H9 (cell line): ENCODE measurements at regions not wholly inside any gene's neighbourhood (a gene's known extent, or its start where the extent isn't known, plus 50 kb on each side); places are given as distances from the start of the nearest gene placed in this dataset.
"Not testable (repeated sequence)": the region's sequence is repeated elsewhere in the genome, so short reads cannot be mapped to it uniquely, and the experiment has no call there.

Source experiments
- DNase-seq: peaks from one replicate; pipeline ENCODE4 v3.0.0-alpha.2; 2017
- H2AFZ ChIP-seq: one replicate; pipeline ENCODE4 v1.6.1; 2013; ENCODE audit warnings: mild to moderate bottlenecking, low read length, control low read depth, moderate library complexity
- H2AK5ac ChIP-seq: 2 replicates; pipeline ENCODE4 v1.6.1; 2013; ENCODE audit warnings: low read length, control low read depth, mixed read lengths; ENCODE audit not compliant: insufficient read length
- H2BK120ac ChIP-seq: one replicate; pipeline ENCODE4 v1.6.1; 2013; ENCODE audit warnings: low read depth, mild to moderate bottlenecking, low read length, control low read depth, inconsistent platforms; ENCODE audit not compliant: poor library complexity, severe bottlenecking
- H2BK12ac ChIP-seq: 2 replicates; pipeline ENCODE4 v1.6.1; 2013; ENCODE audit warnings: low read length, control low read depth, mixed read lengths, low read depth; ENCODE audit not compliant: insufficient read length
- H2BK15ac ChIP-seq: 2 replicates; pipeline ENCODE4 v1.6.1; 2013; ENCODE audit warnings: low read depth, low read length, control low read depth
- H2BK20ac ChIP-seq: one replicate; pipeline ENCODE4 v1.6.1; 2013; ENCODE audit warnings: low read depth, mild to moderate bottlenecking, low read length, control low read depth, inconsistent platforms; ENCODE audit not compliant: poor library complexity, severe bottlenecking
- H2BK5ac ChIP-seq: 2 replicates; pipeline ENCODE4 v1.6.1; 2013; ENCODE audit warnings: low read length, control low read depth, mixed read lengths; ENCODE audit not compliant: insufficient read length
- H3K14ac ChIP-seq: 2 replicates; pipeline ENCODE4 v1.6.1; 2013; ENCODE audit warnings: low read length, control low read depth; ENCODE audit not compliant: insufficient read depth
- H3K18ac ChIP-seq: 2 replicates; pipeline ENCODE4 v1.6.1; 2013; ENCODE audit warnings: low read depth, mild to moderate bottlenecking, mixed read lengths, low read length, control low read depth; ENCODE audit not compliant: insufficient read length
- H3K23ac ChIP-seq: 2 replicates; pipeline ENCODE4 v1.6.1; 2013; ENCODE audit warnings: low read length, control low read depth, mixed read lengths, low read depth; ENCODE audit not compliant: insufficient read length
- H3K23me2 ChIP-seq: 2 replicates; pipeline ENCODE4 v1.6.1; 2013; ENCODE audit warnings: low read depth, mild to moderate bottlenecking, mixed read lengths, low read length, control low read depth; ENCODE audit not compliant: insufficient read length, poor library complexity, severe bottlenecking
- H3K27ac ChIP-seq: 2 replicates; pipeline ENCODE4 v1.5.1; 2013; ENCODE audit warnings: low read length, control low read depth, mixed read lengths, low read depth; ENCODE audit not compliant: insufficient read length
- H3K27me3 ChIP-seq: 2 replicates; pipeline ENCODE4 v1.6.1; 2013; ENCODE audit warnings: low read length, control low read depth, inconsistent platforms; ENCODE audit not compliant: insufficient read depth
- H3K4ac ChIP-seq: 2 replicates; pipeline ENCODE4 v1.6.1; 2013; ENCODE audit warnings: low read depth, mild to moderate bottlenecking, control low read depth, inconsistent platforms, low read length, moderate library complexity
- H3K4me1 ChIP-seq: 2 replicates; pipeline ENCODE4 v1.6.1; 2013; ENCODE audit warnings: low read length, control low read depth, inconsistent platforms; ENCODE audit not compliant: insufficient read depth
- H3K4me2 ChIP-seq: 2 replicates; pipeline ENCODE4 v1.6.1; 2013; ENCODE audit warnings: low read length, control low read depth, mixed read lengths; ENCODE audit not compliant: insufficient read length, insufficient read depth
- H3K56ac ChIP-seq: 2 replicates; pipeline ENCODE4 v1.6.1; 2013; ENCODE audit warnings: low read depth, mild to moderate bottlenecking, mixed read lengths, low read length, control low read depth; ENCODE audit not compliant: insufficient read length
- H3K79me1 ChIP-seq: 2 replicates; pipeline ENCODE4 v1.6.1; 2013; ENCODE audit warnings: low read depth, mild to moderate bottlenecking, moderate library complexity, low read length, control low read depth, inconsistent platforms; ENCODE audit not compliant: insufficient read depth, poor library complexity, severe bottlenecking
- H3K79me2 ChIP-seq: 2 replicates; pipeline ENCODE4 v1.6.1; 2013; ENCODE audit warnings: low read length, control low read depth, inconsistent platforms; ENCODE audit not compliant: insufficient read depth
- H3K9ac ChIP-seq: 2 replicates; pipeline ENCODE4 v1.6.1; 2013; ENCODE audit warnings: low read length, control low read depth, mixed read lengths; ENCODE audit not compliant: insufficient read length; ENCODE audit errors: extremely low read depth
- H3K9me3 ChIP-seq: one replicate; pipeline ENCODE4 v1.6.1; 2013; ENCODE audit warnings: low read depth, low read length, inconsistent platforms; ENCODE audit not compliant: control insufficient read depth
- H3T11ph ChIP-seq: one replicate; pipeline ENCODE4 v1.6.1; 2013; ENCODE audit warnings: mild to moderate bottlenecking, low read length, control low read depth, inconsistent platforms
- H4K20me1 ChIP-seq: one replicate; pipeline ENCODE4 v1.6.1; 2013; ENCODE audit not compliant: control insufficient read depth, insufficient read length, insufficient read depth
- H4K5ac ChIP-seq: 2 replicates; pipeline ENCODE4 v1.6.1; 2013; ENCODE audit warnings: low read depth, mild to moderate bottlenecking, mixed read lengths, low read length, control low read depth; ENCODE audit not compliant: insufficient read length
- H4K8ac ChIP-seq: replicated peaks from 2 replicates; pipeline ENCODE4 v1.6.1; 2013; ENCODE audit warnings: low read length, control low read depth, mixed read lengths, low read depth; ENCODE audit not compliant: insufficient read length
- H4K91ac ChIP-seq: 2 replicates; pipeline ENCODE4 v1.6.1; 2013; ENCODE audit warnings: low read depth, mild to moderate bottlenecking, moderate library complexity, mixed read lengths, low read length, control low read depth; ENCODE audit not compliant: insufficient read length
- H3K27ac Mint-ChIP-seq, 3 experiments: 2 replicates in 2 of 3; 3 replicates in 1 of 3; pipeline ENCODE4 v1.8.0; 2020 to 2021; ENCODE audit warnings: mixed read lengths in 3 of 3, mild to moderate bottlenecking in 1 of 3, moderate library complexity in 1 of 3
- H3K27me3 Mint-ChIP-seq: 2 replicates; pipeline ENCODE4 v1.8.0; 2021; ENCODE audit warnings: low read depth, mild to moderate bottlenecking, moderate library complexity, mixed read lengths
- H3K36me3 Mint-ChIP-seq, 3 experiments: 2 replicates in 2 of 3; 3 replicates in 1 of 3; pipeline ENCODE4 v1.8.0; 2020 to 2021; ENCODE audit warnings: low read depth in 3 of 3, mixed read lengths in 3 of 3; ENCODE audit not compliant: insufficient read depth in 1 of 3
- H3K4me1 Mint-ChIP-seq, 2 experiments: 2 replicates each; pipeline ENCODE4 v1.8.0; 2020; ENCODE audit warnings: mixed read lengths in 2 of 2
- H3K4me3 Mint-ChIP-seq, 2 experiments: 2 replicates in 1 of 2; 3 replicates in 1 of 2; pipeline ENCODE4 v1.8.0; 2020 to 2021; ENCODE audit warnings: mild to moderate bottlenecking in 2 of 2, mixed read lengths in 2 of 2, moderate library complexity in 1 of 2
- H3K9me3 Mint-ChIP-seq, 2 experiments: 2 replicates in 1 of 2; 3 replicates in 1 of 2; pipeline ENCODE4 v1.8.0; 2020; ENCODE audit warnings: mild to moderate bottlenecking in 2 of 2, mixed read lengths in 2 of 2, moderate library complexity in 1 of 2
- WGBS: extraction: QIAGEN DNeasy Blood & Tissue Kit; methylation state at CpG from one replicate; pipeline ENCODE4 v1.1.7; 2013; ENCODE audit warnings: missing lambda C conversion rate, low lambda C conversion rate, mixed read lengths; ENCODE audit not compliant: insufficient read length; ENCODE audit errors: extremely low coverage; 5-methylcytosine and 5-hydroxymethylcytosine counted together
- TF ChIP-seq, protein P1 (sequence below): fragments of 200-600 bp; sonication (generic); conservative IDR thresholded peaks from 3 replicates; pipeline ENCODE4 v1.8.0; 2021; ENCODE audit warnings: antibody characterized with exemption, mild to moderate bottlenecking

- H3K9me3 Mint-ChIP-seq, result peaks cover 7 to 9% of the 10 kb centered on the region in 2 experiments
- no CpG with 5 or more reads among the region's 8 CpGs for WGBS
- Histone ChIP-seq H4K91ac (no peak overlapping the region), H2BK120ac (no peak overlapping the region), H3K27me3 (no peaks in the 10 kb centered on the region), H4K5ac (no peak overlapping the region), H3K4me1 (no peaks in the 10 kb centered on the region), H3K18ac (no peak overlapping the region), H3K79me1 (no peaks in the 10 kb centered on the region), H3T11ph (no peak overlapping the region), H3K4ac (no peak overlapping the region), H2BK5ac (no peak overlapping the region), H3K14ac (no peak overlapping the region; the same call in 1 of the 2 replicates), H4K8ac (no peak overlapping the region), H2AK5ac (no peak overlapping the region), H3K79me2 (no peaks in the 10 kb centered on the region), H2BK20ac (no peak overlapping the region), H3K23ac (no peak overlapping the region), H2AFZ (peak overlapping the region; percentile 60), H3K27ac (no peak overlapping the region), H4K20me1 (no peaks in the 10 kb centered on the region), H3K4me2 (no peak overlapping the region), H2BK15ac (no peak overlapping the region), H3K9me3 (no peaks in the 10 kb centered on the region), H2BK12ac (no peak overlapping the region), H3K9ac (no peak overlapping the region), H3K23me2 (no peaks in the 10 kb centered on the region), H3K56ac (no peak overlapping the region)
- peaks cover 11 to 12% of the 10 kb centered on the region in 2 experiments for H3K4me1 Mint-ChIP-seq
- peak overlapping the region in 2 of 3 experiments; percentile 11 to 40; a peak in 1 of 7 replicates for H3K27ac Mint-ChIP-seq
- H3K4me3 Mint-ChIP-seq, result no peak overlapping the region
- TF ChIP-seq, protein P1, sequence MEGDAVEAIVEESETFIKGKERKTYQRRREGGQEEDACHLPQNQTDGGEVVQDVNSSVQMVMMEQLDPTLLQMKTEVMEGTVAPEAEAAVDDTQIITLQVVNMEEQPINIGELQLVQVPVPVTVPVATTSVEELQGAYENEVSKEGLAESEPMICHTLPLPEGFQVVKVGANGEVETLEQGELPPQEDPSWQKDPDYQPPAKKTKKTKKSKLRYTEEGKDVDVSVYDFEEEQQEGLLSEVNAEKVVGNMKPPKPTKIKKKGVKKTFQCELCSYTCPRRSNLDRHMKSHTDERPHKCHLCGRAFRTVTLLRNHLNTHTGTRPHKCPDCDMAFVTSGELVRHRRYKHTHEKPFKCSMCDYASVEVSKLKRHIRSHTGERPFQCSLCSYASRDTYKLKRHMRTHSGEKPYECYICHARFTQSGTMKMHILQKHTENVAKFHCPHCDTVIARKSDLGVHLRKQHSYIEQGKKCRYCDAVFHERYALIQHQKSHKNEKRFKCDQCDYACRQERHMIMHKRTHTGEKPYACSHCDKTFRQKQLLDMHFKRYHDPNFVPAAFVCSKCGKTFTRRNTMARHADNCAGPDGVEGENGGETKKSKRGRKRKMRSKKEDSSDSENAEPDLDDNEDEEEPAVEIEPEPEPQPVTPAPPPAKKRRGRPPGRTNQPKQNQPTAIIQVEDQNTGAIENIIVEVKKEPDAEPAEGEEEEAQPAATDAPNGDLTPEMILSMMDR, result no peak
- DNase-seq, result no peak
- H3K36me3 Mint-ChIP-seq, result peaks cover 2 to 11% (median 4%) of the 10 kb centered on the region in 3 experiments; a peak in 5 of 7 replicates
- peaks cover 2% of the 10 kb centered on the region; the same call in 1 of the 2 replicates for H3K27me3 Mint-ChIP-seq
Measured at GRCh38 chr18:9022397-9023155, 79.9 kb upstream of the NDUFV2 start.

GRCh38 chr18:9024031-9024646 lies 78.4 kb upstream of the NDUFV2 start:
- H4K20me1 ChIP-seq, DNase-seq, H3K79me1 ChIP-seq, H3K23ac ChIP-seq, H2BK120ac ChIP-seq, H3K27ac Mint-ChIP-seq, H3K4me3 Mint-ChIP-seq, H3K27me3 Mint-ChIP-seq, H3K9me3 Mint-ChIP-seq, H3K27ac ChIP-seq, H3K4me2 ChIP-seq, H2BK5ac ChIP-seq, H3K14ac ChIP-seq, H2BK15ac ChIP-seq, H3K4ac ChIP-seq, H2AFZ ChIP-seq, H3K27me3 ChIP-seq, H3T11ph ChIP-seq, H2AK5ac ChIP-seq, H4K5ac ChIP-seq, H3K9ac ChIP-seq, H4K91ac ChIP-seq, H3K23me2 ChIP-seq, H3K4me1 ChIP-seq, H3K18ac ChIP-seq, H3K36me3 Mint-ChIP-seq, H3K4me1 Mint-ChIP-seq, H3K9me3 ChIP-seq, H3K56ac ChIP-seq, H2BK20ac ChIP-seq, H2BK12ac ChIP-seq, H3K79me2 ChIP-seq, H4K8ac ChIP-seq: not testable (repeated sequence)
- WGBS, result no CpG with 5 or more reads among the region's 18 CpGs
